ENCODE measurements at regions not wholly inside any gene's neighbourhood (a gene's known extent, or its start where the extent isn't known, plus 50 kb on each side); places are given as distances from the start of the nearest gene placed in this dataset.

- no peak for TF ChIP-seq POLR2A (IDR thresholded peaks at IDR 0.05; ENCODE audit: low read length)
- TF ChIP-seq GATA1 (IDR thresholded peaks at IDR 0.05; ENCODE audit: low read depth, low read length) = no peak
Measured at GRCh38 chr5:8844206-8844605, 701.7 kb downstream of the SEMA5A start.
